Activated CD4-positive, alpha-beta T cell treated with anti-CD3 and anti-CD28 coated beads, Interleukin-2, amount 10 ng/mL, durations not matched to agents 7 days and 5 days (primary cell): ENCODE measurements at regions not wholly inside any gene's neighbourhood (a gene's known extent, or its start where the extent isn't known, plus 50 kb on each side); places are given as distances from the start of the nearest gene placed in this dataset.

Source experiments
- CTCF ChIA-PET: fragments of 350-600 bp; sonication (Branson Sonifier 250); formaldehyde crosslinking; loops from one replicate; lab custom pipeline; 2021; ENCODE audit warnings: antibody characterized with exemption; lab: Charles Lee
- POLR2A ChIA-PET: fragments of 350-600 bp; sonication (Branson Sonifier 250); formaldehyde crosslinking; loops from one replicate; lab custom pipeline; 2021; ENCODE audit warnings: antibody characterized with exemption; lab: Charles Lee
- DNase-seq: peaks from one replicate; pipeline ENCODE4 v3.0.0-alpha.2; 2020
- H3K27ac Mint-ChIP-seq: one replicate; pipeline ENCODE4 v1.8.0; 2021; ENCODE audit warnings: mild to moderate bottlenecking, moderate library complexity, mixed read lengths
- H3K27me3 Mint-ChIP-seq: one replicate; pipeline ENCODE4 v1.8.0; 2021; ENCODE audit warnings: mixed read lengths
- H3K36me3 Mint-ChIP-seq: one replicate; pipeline ENCODE4 v1.8.0; 2021; ENCODE audit warnings: low read depth, mixed read lengths
- H3K4me1 Mint-ChIP-seq: one replicate; pipeline ENCODE4 v1.8.0; 2021; ENCODE audit warnings: mixed read lengths
- H3K4me3 Mint-ChIP-seq: one replicate; pipeline ENCODE4 v1.8.0; 2021; ENCODE audit warnings: mild to moderate bottlenecking, moderate library complexity, mixed read lengths
- H3K9me3 Mint-ChIP-seq: one replicate; pipeline ENCODE4 v1.8.0; 2021; ENCODE audit warnings: mixed read lengths

DNA sequence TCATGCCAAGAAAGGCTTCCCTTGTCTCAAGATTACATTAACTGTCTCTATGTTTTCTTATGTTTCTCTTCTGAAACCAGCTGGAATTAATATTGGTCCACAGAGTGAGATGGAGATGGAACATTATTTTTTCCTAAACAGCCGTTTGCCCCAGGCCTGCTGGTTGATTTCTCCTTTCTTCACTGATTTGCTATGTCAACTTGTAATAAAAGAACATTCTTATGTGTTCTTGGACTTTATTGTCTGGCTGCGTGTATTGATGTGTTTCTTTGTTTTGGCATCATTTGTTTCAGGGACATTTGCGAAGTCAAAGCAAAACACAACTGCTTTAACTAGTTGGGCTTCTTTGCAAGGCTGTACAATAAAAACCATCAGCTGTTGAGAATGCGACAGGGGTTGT lies 168.5 kb downstream of the FAM43A start:
- Mint-ChIP-seq H3K9me3 (no peaks in the 10 kb centered on the region), H3K4me3 (no peak overlapping the region), H3K27ac (no peak overlapping the region), H3K4me1 (no peaks in the 10 kb centered on the region), H3K27me3 (peaks cover 4% of the 10 kb centered on the region), H3K36me3 (no peaks in the 10 kb centered on the region)
- DNase-seq: no peak
- CTCF ChIA-PET: interaction anchor here (0.8 kb wide), 1 partner anchor 656 kb away, joined by 3 read pairs; no protein-coding TSS in a partner anchor
- POLR2A ChIA-PET: no interaction called here

DNA sequence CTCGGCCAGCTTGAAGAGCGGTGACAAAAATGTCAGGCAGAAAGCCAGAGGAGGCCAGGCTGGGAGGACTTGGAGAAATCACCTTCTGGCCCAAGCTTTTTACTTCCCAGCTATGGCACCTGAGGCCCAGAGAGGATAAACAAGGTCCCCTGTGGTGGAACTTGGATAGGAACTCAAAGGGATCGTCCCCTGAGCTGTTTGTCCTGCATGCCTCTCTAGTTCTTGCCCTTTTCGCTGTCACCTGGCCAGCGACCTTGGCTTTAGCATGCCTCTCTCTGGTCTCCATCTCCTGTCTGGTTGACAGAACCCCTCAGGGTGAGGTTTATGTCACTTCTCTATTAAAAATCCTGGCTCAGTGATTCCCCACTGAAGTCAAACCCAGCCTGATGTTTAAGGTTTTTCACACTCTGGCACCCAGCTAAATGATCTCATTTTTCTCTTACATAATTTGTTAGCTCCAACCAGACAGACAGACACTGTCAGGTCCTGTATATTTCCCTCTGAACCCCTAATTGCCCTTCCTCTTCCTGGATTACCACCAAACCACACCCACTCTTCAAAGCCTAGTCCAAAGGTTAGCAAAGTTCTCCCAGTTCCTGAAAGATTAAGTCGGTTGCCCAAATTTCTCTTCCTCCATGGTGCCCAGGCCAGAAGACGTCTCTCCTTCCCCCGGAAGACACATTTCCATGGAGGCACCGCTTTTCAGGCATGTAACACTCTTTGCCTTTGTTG lies 169.1 kb downstream of the FAM43A start:
- no peaks in the 10 kb centered on the region for H3K36me3 Mint-ChIP-seq
- no peaks in the 10 kb centered on the region for H3K9me3 Mint-ChIP-seq
- no peak overlapping the region for H3K4me3 Mint-ChIP-seq
- H3K27ac Mint-ChIP-seq: no peak overlapping the region
- CTCF ChIA-PET: no interaction called here
- no peak for DNase-seq
- H3K27me3 Mint-ChIP-seq: peaks cover 6% of the 10 kb centered on the region
- POLR2A ChIA-PET: no interaction called here
- H3K4me1 Mint-ChIP-seq: no peaks in the 10 kb centered on the region

DNA sequence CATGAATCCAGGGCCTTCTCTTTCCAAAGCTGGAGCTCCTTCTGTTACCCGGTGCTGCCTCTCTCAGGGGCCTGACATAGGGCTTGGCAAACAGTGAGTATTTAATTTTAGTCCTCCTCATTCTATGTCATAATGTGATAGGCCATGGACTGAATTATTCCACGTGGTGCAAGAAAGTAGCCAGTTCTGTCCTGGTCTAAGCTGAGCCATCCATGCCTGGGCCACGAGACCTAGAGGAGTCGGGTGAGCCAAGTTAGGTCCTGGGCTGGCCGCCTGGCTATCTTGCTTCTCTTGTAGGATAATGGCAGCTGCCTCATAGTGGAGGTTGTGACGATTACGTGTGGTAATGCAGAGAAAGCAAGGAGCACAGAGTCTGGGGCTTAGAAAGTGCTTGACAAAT lies 170.6 kb downstream of the FAM43A start:
- CTCF ChIA-PET: interaction anchor here (1.2 kb wide), 1 partner anchor 14 kb away, joined by 4 read pairs; no protein-coding TSS in a partner anchor
- no peaks in the 10 kb centered on the region for H3K9me3 Mint-ChIP-seq
- H3K36me3 Mint-ChIP-seq: no peaks in the 10 kb centered on the region
- H3K27me3 Mint-ChIP-seq: peaks cover 6% of the 10 kb centered on the region
- H3K27ac Mint-ChIP-seq: no peak overlapping the region
- no peak for DNase-seq
- no peaks in the 10 kb centered on the region for H3K4me1 Mint-ChIP-seq
- POLR2A ChIA-PET: no interaction called here
- no peak overlapping the region for H3K4me3 Mint-ChIP-seq

DNA sequence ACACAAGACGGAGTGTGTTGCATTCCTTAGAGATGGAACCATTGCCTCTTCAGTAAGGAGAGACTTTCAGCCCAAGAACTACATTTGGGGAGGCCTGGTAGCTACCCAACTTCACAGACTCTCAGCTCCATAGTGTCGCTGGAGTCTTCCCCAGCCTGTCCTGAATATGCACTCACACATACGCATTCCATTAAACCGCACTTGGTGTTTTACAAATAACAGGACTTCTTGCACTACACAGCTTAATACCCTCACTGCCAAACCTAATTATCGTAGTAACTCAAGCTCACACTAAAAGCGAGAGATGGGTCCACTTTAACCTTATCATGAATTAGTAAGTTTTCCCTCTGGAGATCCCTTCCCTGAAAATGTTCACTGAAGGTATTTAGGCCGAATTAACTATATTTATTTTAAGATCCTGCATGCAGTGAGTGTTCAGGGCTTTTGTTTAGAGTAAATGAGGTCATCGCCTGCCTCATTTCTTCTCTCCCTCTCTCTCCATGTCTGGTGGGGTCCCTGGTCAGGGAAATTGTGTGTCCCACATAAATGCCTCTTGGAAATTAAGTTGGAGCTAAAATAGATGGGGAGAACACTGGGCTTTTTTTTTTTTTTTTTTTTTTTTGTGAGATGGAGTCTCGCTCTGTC lies 171.9 kb downstream of the FAM43A start:
- CTCF ChIA-PET: interaction anchor here (0.6 kb wide), 1 partner anchor 1004 kb away, joined by 4 read pairs; no protein-coding TSS in a partner anchor
- H3K36me3 Mint-ChIP-seq: no peaks in the 10 kb centered on the region
- POLR2A ChIA-PET: no interaction called here
- H3K9me3 Mint-ChIP-seq: no peaks in the 10 kb centered on the region
- no peak overlapping the region for H3K27ac Mint-ChIP-seq
- no peak for DNase-seq
- peaks cover 10% of the 10 kb centered on the region for H3K27me3 Mint-ChIP-seq
- no peak overlapping the region for H3K4me3 Mint-ChIP-seq
- no peaks in the 10 kb centered on the region for H3K4me1 Mint-ChIP-seq

GRCh38 chr3:194858382-194858781 lies 172.7 kb downstream of the FAM43A start:
- Mint-ChIP-seq H3K4me1 (no peaks in the 10 kb centered on the region), H3K36me3 (no peaks in the 10 kb centered on the region), H3K9me3 (no peaks in the 10 kb centered on the region), H3K27ac (no peak overlapping the region), H3K4me3 (no peak overlapping the region), H3K27me3 (peaks cover 13% of the 10 kb centered on the region)
- no peak for DNase-seq
- CTCF ChIA-PET: no interaction called here
- POLR2A ChIA-PET: no interaction called here

DNA sequence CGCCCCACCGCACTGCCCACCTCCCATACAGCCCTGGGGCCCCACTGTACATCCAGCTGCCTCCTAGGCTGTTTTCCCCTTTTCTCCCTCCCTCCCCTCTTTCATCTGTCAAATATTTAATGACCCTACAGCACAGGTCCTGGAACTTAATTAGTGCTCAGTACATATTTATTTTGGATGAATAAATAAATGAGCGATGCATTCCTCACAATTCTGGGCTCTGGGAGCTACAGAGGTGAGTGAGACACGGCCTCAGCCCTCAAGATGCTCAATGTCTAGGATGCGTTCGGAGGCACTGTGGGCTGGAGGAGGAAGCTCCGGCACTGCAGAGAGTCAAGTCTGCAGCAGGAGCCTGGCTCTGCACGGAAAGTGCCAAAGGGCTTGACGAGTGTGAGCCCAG lies 175.0 kb downstream of the FAM43A start:
- DNase-seq: no peak
- Mint-ChIP-seq H3K27me3 (peaks cover 16% of the 10 kb centered on the region), H3K9me3 (no peaks in the 10 kb centered on the region), H3K27ac (no peak overlapping the region), H3K4me3 (no peak overlapping the region), H3K36me3 (no peaks in the 10 kb centered on the region), H3K4me1 (no peaks in the 10 kb centered on the region)
- ChIA-PET CTCF (no interaction called here), POLR2A (no interaction called here)

DNA sequence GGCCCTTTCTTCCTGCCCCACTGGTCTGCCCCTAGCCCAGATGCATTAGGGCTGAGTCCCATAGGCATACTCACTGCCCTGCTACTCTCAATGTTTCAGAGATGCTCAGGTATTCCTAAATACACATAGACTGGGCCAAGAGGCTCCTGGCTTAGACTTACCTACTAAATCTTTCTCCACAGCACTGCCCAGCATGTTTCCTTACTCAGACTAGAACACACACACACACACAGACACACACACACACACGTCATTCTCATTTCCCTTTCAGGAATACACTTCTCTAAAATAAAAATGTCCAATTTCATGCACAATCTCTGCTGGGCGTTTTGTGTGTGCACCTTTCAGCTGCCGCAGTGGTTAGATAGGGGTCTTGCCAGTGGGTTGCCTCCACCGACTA lies 175.7 kb downstream of the FAM43A start:
- ChIA-PET CTCF (no interaction called here), POLR2A (no interaction called here)
- Mint-ChIP-seq H3K9me3 (no peaks in the 10 kb centered on the region), H3K4me1 (no peaks in the 10 kb centered on the region), H3K36me3 (no peaks in the 10 kb centered on the region), H3K27me3 (peaks cover 18% of the 10 kb centered on the region), H3K4me3 (no peak overlapping the region), H3K27ac (no peak overlapping the region)
- DNase-seq: no peak

- no peaks in the 10 kb centered on the region for H3K4me1 Mint-ChIP-seq
- ChIA-PET CTCF (no interaction called here), POLR2A (no interaction called here)
- no peak overlapping the region for H3K4me3 Mint-ChIP-seq
- no peaks in the 10 kb centered on the region for H3K9me3 Mint-ChIP-seq
- H3K36me3 Mint-ChIP-seq: no peaks in the 10 kb centered on the region
- DNase-seq: no peak
- peaks cover 22% of the 10 kb centered on the region for H3K27me3 Mint-ChIP-seq
- no peak overlapping the region for H3K27ac Mint-ChIP-seq
Observed at GRCh38 chr3:194865061-194865460, 179.4 kb downstream of the FAM43A start.

DNA sequence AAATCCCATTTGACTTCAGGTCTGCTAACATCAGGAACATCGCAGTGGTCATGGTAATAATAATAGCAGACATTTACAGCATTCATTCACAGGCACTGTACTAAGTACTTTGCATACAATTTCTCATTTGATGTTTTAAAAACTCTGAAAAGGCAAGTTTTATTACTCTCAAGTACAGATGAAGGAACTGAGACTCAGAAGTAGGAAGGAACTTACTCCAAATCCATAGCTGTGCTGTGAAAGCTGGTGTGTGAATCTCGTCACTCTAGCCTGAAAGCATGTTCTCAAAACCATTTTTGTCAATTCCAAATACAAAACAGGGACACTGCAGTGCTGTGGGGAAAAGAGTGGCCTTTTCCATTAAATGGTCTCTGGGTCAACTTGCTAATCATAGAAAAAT lies 179.9 kb downstream of the FAM43A start:
- no peak overlapping the region for H3K27ac Mint-ChIP-seq
- POLR2A ChIA-PET: no interaction called here
- peaks cover 22% of the 10 kb centered on the region for H3K27me3 Mint-ChIP-seq
- H3K9me3 Mint-ChIP-seq: no peaks in the 10 kb centered on the region
- H3K36me3 Mint-ChIP-seq: no peaks in the 10 kb centered on the region
- CTCF ChIA-PET: no interaction called here
- DNase-seq: no peak
- H3K4me3 Mint-ChIP-seq: no peak overlapping the region
- H3K4me1 Mint-ChIP-seq: no peaks in the 10 kb centered on the region

DNA sequence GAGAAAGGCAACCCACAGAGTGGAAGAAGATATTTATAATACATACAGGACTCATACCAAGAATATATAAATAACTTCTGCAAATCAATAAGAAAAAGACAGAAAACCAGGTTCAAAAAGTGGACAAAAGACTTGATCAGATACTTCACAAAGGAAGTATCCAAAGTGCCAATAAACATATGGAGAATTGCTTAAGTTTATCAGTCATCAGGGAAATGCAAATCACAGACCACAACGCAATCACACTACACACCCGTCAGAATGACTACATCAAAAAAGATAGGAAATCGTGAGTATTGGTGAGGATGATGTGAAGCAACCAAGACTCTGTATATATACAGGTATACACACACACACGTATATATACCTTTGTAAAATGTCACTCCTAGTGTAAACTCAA lies 180.6 kb downstream of the FAM43A start:
- H3K36me3 Mint-ChIP-seq: no peaks in the 10 kb centered on the region
- H3K4me3 Mint-ChIP-seq: no peak overlapping the region
- POLR2A ChIA-PET: no interaction called here
- no peak overlapping the region for H3K27ac Mint-ChIP-seq
- H3K4me1 Mint-ChIP-seq: no peaks in the 10 kb centered on the region
- no peak for DNase-seq
- CTCF ChIA-PET: no interaction called here
- H3K27me3 Mint-ChIP-seq: peaks cover 22% of the 10 kb centered on the region
- no peaks in the 10 kb centered on the region for H3K9me3 Mint-ChIP-seq

DNA sequence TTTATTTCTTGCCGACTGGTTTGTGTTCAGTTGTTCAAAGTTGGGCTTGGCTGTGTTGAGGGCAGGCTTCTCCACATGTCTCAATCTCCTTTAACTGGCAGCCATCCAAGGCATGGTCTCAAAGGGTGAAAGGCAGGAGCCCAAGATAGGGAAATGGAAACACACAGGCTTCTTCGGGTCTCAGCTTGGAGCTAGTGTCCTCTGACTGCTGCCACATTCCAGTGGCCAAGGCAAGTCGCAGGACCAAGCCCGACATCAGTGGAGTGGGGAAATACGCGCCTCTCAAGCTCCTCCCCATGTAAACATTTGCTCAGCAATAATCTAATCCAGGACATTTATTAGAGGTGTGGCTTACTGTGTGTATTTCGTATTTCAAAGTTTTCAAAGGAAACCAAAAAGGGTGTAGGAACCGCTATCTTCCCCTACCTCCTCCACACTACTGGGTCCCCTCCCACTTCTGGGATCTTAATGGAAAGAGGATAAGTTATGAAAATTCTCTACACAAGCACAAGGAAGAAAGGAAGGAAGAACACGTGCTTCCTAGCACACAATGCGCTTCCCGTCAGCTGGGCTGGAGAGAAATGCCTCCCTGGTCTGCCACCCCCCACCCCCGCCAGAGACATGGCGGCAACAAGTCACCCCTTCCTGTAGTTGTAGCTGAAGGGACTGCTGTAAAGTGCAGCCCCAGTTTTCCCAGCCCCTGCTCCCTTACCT lies 181.7 kb downstream of the FAM43A start:
- H3K36me3 Mint-ChIP-seq: no peaks in the 10 kb centered on the region
- CTCF ChIA-PET: no interaction called here
- POLR2A ChIA-PET: no interaction called here

GRCh38 chr3:194868831-194869230 lies 183.1 kb downstream of the FAM43A start:
- no peaks in the 10 kb centered on the region for H3K4me1 Mint-ChIP-seq
- no peaks in the 10 kb centered on the region for H3K9me3 Mint-ChIP-seq
- H3K4me3 Mint-ChIP-seq: no peak overlapping the region
- H3K36me3 Mint-ChIP-seq: no peaks in the 10 kb centered on the region
- ChIA-PET POLR2A (no interaction called here), CTCF (no interaction called here)
- DNase-seq: no peak
- no peak overlapping the region for H3K27ac Mint-ChIP-seq
- H3K27me3 Mint-ChIP-seq: peaks cover 16% of the 10 kb centered on the region

More for the DNA sequence above, 181.7 kb downstream of the FAM43A start:
- Mint-ChIP-seq H3K27me3 (peaks cover 20% of the 10 kb centered on the region), H3K9me3 (no peaks in the 10 kb centered on the region), H3K4me3 (no peak overlapping the region), H3K4me1 (no peaks in the 10 kb centered on the region), H3K27ac (no peak overlapping the region)
- DNase-seq: no peak

DNA sequence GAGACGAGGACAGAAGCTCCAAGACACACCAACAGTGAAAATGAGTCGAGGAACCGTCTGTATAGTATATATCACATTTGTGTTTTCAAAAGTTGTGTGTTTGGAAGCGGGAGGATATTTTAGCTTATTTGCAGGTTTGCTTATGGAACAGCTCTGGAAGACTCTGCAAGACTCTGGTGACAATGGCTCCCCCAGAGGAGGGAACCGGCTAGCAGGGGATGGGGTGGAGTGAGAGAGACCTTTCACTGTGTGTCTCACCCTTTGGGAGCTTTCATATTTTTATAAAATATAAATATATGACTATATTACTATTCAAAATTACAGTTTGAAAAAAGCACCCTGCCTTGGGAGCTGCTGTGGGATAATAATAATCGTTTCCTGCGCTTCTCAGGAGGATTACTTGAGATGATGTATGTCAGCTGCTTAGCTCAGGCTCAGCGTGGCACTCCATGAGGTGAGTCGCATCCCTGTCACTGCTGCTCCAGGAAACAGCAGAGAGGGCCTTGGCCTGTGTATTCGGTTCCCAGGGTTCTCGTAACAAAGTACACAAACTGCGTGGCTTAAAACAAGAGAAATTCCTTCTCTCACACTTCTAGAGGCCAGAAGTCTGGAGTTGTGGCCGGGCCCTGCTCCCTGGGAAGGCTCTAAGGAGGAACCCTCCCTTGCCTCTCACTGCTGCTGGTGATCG lies 183.9 kb downstream of the FAM43A start:
- no peaks in the 10 kb centered on the region for H3K4me1 Mint-ChIP-seq
- no peak overlapping the region for H3K27ac Mint-ChIP-seq
- no peak overlapping the region for H3K4me3 Mint-ChIP-seq
- H3K36me3 Mint-ChIP-seq: no peaks in the 10 kb centered on the region
- CTCF ChIA-PET: no interaction called here
- DNase-seq: no peak
- POLR2A ChIA-PET: no interaction called here
- peaks cover 16% of the 10 kb centered on the region for H3K27me3 Mint-ChIP-seq
- H3K9me3 Mint-ChIP-seq: no peaks in the 10 kb centered on the region
